Psoas muscle (tissue), 7 donors: ENCODE measurements at regions not wholly inside any gene's neighbourhood (a gene's known extent, or its start where the extent isn't known, plus 50 kb on each side); places are given as distances from the start of the nearest gene placed in this dataset.

Experiments
- ATAC-seq, 4 donors: fragments of 200-7000 bp; cut with Tn5 transposase; one replicate each; pipeline ENCODE4 v1.9.1; 2020; ENCODE audit warnings: moderate library complexity in 3 of 4, mild to moderate bottlenecking in 2 of 4
- DNase-seq, 2 donors: peaks; one replicate each; pipeline ENCODE4 v3.0.0-alpha.2; 2020
- H3K27ac ChIP-seq: fragments of 200-600 bp; one replicate; pipeline ENCODE4 v1.8.0; 2022
- H3K27me3 ChIP-seq, 3 donors: fragments of 200-600 bp in 1 of 3; one replicate each; pipeline versions ENCODE4 v1.6.1 to v1.8.0; 2013 to 2022; ENCODE audit warnings: low read length in 2 of 3, mild to moderate bottlenecking in 2 of 3, moderate library complexity in 1 of 3; ENCODE audit not compliant: insufficient read depth in 3 of 3
- H3K36me3 ChIP-seq, 2 donors: fragments of 200-600 bp in 1 of 2; one replicate each; pipeline versions ENCODE4 v1.6.1 to v1.8.0; 2013 to 2022; ENCODE audit warnings: low read depth in 1 of 2, mild to moderate bottlenecking in 1 of 2, moderate library complexity in 1 of 2; ENCODE audit not compliant: insufficient read depth in 1 of 2
- H3K4me1 ChIP-seq: fragments of 200-600 bp; one replicate; pipeline ENCODE4 v1.8.0; 2022
- H3K4me3 ChIP-seq: fragments of 200-600 bp; one replicate; pipeline ENCODE4 v1.8.0; 2022; ENCODE audit warnings: mild to moderate bottlenecking
- H3K9me3 ChIP-seq: fragments of 200-600 bp; one replicate; pipeline ENCODE4 v1.8.0; 2022
- WGBS, 3 donors: extraction: QIAGEN DNeasy Blood & Tissue Kit; methylation state at CpG; one replicate each; pipeline versions ENCODE4 v1.1.6 to v1.1.7; 2013; 5-methylcytosine and 5-hydroxymethylcytosine counted together
- intact Hi-C, 2 donors: fragments of 100-400 bp; cut with DNase I; formaldehyde crosslinking; loops; one replicate each; pipeline versions ENCODE4 v1.11.0 to v1.14.2; 2022
- TF ChIP-seq, protein P1 (sequence below): fragments of 200-600 bp; IDR thresholded peaks from one replicate; pipeline ENCODE4 v1.8.0; 2022; ENCODE audit warnings: antibody characterized with exemption
- donor health status: healthy with polysubstance abuse.
- donor health status: DM: no; HTN: no; CAD: no; lungs with moderate emphysema.
- donor health status: Bipolar disorder and iron deficiency.
- donor health status: healthy.
- donor health status: DM: yes; HTN: yes; CAD: no.
- donor health status: DM: no; HTN: no; CAD: no.
- donor health status: DM: yes; HTN: yes; CAD: no.

DNA sequence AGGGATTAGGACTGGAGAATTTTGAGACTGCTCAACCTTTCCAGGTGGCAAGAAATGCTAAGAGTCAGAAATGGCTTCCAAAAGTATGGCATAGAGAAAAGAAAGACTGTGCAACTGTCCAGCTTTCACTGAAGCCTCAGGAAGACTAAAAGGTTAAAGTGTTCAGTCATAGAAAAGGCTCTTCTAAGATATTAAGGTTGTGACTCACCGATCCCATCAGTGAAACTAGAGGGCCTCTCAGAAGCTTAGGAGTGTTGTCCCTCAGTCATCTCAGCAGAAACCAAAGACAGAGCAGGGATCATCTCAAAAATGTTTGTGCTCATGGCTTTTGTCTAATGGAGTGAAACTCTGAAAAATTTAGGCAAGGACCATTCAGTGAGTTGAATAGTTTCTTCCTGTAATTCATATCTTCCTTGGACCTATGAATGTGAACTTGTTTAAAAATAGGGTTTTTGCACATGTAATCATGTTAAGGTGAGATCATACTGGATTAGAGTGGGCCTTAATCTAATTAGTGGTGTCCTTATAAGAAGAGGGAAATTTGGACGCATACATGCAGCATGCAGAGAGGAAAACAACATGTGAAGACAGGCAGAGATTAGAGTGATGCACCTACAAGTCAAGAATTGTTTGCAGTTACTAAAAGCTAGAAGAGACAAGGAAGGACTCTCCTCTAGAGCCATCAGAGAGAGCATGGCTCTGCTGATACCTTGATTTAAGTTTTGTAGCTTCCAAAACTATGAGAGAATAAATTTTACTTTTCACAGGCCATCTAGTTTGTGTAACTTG is 71.3 kb downstream of the RPE65 start:
- Histone ChIP-seq H3K4me3 (no peak overlapping the region), H3K27ac (no peak overlapping the region), H3K9me3 (no peaks in the 10 kb centered on the region), H3K36me3 (no peaks in the 10 kb centered on the region), H3K4me1 (no peaks in the 10 kb centered on the region), H3K27me3 (no peaks in the 10 kb centered on the region)
- TF ChIP-seq, protein P1, sequence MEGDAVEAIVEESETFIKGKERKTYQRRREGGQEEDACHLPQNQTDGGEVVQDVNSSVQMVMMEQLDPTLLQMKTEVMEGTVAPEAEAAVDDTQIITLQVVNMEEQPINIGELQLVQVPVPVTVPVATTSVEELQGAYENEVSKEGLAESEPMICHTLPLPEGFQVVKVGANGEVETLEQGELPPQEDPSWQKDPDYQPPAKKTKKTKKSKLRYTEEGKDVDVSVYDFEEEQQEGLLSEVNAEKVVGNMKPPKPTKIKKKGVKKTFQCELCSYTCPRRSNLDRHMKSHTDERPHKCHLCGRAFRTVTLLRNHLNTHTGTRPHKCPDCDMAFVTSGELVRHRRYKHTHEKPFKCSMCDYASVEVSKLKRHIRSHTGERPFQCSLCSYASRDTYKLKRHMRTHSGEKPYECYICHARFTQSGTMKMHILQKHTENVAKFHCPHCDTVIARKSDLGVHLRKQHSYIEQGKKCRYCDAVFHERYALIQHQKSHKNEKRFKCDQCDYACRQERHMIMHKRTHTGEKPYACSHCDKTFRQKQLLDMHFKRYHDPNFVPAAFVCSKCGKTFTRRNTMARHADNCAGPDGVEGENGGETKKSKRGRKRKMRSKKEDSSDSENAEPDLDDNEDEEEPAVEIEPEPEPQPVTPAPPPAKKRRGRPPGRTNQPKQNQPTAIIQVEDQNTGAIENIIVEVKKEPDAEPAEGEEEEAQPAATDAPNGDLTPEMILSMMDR: no peak
- ATAC-seq: no peak
- DNase-seq: no peak
- intact Hi-C loops: no loop called here
- WGBS, 3 donors: 79 to 88% (median 80%) methylated on average over 2 of the region's 2 CpGs

DNA sequence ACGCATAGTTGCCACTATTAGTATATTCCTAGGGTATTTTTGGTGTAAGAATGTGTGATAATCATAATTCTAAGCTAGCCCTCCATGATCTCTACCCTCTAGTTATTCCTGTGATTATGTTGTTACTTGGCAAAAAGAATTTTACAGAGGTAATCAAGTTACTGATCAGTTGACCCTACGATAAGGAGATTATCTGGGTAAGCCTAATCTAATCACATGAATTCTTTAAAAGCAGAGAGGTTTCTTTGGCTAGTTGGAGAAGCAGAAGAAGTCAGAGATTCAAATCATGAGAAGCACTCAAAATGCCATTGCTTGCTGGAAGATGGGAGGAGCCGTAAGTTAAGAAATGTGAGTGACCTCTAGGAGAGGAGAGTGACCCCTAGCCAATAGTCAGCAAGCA is 72.7 kb downstream of the RPE65 start:
- ATAC-seq: no peak
- Histone ChIP-seq H3K4me1 (no peaks in the 10 kb centered on the region), H3K27ac (no peak overlapping the region), H3K4me3 (no peak overlapping the region), H3K36me3 (no peaks in the 10 kb centered on the region), H3K9me3 (no peaks in the 10 kb centered on the region), H3K27me3 (no peaks in the 10 kb centered on the region)
- DNase-seq: no peak
- TF ChIP-seq, protein P1: no peak
- WGBS, 3 donors: 76 to 85% (median 85%) methylated on average over 3 of the region's 3 CpGs
- intact Hi-C loops: no loop called here

DNA sequence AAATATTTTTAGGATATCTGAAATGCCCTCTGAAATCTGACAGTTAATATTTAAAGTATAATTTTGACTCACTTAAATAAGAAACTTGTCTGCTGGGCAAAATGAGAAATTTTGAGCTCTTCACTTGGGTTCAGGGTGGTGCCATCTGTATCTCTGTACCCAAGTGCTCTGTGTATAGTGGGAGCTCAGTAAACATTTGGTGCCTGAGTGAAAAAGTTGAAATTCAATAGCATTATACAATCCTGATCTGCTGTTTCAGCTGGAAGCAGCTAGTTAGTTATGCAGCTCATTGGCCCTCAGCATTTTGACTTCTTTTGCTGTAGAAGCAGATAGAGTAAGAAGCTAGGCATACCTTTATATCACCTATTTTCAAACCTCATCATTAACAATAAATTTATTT is 73.3 kb downstream of the RPE65 start:
- intact Hi-C loops: no loop called here
- H3K4me1 ChIP-seq: no peaks in the 10 kb centered on the region
- TF ChIP-seq, protein P1: no peak
- no peaks in the 10 kb centered on the region for H3K36me3 ChIP-seq
- no peak overlapping the region for H3K27ac ChIP-seq
- no peak for ATAC-seq
- no peaks in the 10 kb centered on the region for H3K9me3 ChIP-seq
- H3K27me3 ChIP-seq: no peaks in the 10 kb centered on the region
- DNase-seq: no peak
- H3K4me3 ChIP-seq: no peak overlapping the region

DNA sequence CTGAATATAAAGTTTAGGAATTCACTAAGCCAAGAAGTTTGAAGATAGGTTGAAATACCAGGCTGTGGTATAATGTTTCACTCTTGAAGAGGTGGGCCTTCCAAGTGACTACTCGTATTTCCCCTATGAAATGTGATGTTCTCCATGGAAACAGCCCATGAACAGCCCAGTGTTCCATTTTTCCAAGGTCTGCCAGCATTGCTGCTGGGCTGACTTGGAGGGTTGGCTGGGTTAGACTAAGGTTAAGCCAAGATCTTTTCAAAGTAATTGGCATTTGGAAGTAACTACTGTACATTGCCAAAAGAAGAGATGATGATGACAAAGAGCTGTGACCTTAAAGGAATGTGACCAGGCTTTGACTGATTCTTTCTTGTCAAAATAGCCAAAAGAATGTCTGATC is 73.8 kb downstream of the RPE65 start:
- H3K4me1 ChIP-seq: no peaks in the 10 kb centered on the region
- ATAC-seq (no peak), DNase-seq (no peak)
- WGBS, 3 donors: 20 to 40% (median 30%) methylated on average over 1 of the region's 1 CpG
- H3K9me3 ChIP-seq: no peaks in the 10 kb centered on the region
- H3K36me3 ChIP-seq: no peaks in the 10 kb centered on the region
- H3K4me3 ChIP-seq: no peak overlapping the region
- no peak overlapping the region for H3K27ac ChIP-seq
- no peaks in the 10 kb centered on the region for H3K27me3 ChIP-seq
- intact Hi-C loops: no loop called here
- TF ChIP-seq, protein P1: no peak

DNA sequence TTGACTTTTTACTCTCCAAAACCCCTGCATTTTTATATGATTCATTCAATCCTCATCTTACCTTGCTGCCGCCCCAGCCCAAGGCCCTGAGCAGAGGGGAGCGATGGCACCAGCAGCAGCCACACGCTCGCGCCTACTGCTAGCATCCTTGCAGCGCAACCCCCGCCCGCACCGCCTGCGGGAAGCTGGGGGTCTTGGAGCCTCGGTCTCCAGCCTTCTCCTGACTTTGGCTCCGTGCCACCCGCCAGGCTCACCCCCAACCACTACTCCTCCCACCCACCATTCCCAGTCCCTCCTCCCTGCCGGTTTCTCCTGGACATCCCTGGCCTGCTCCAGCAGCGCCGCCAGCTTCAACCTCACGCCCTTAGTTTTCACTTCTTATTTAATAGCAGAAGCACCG is 76.6 kb downstream of the RPE65 start:
- intact Hi-C loops: no loop called here
- TF ChIP-seq, protein P1: no peak
- no peak overlapping the region for H3K27ac ChIP-seq
- DNase-seq: no peak
- ATAC-seq: no peak
- H3K4me3 ChIP-seq: no peak overlapping the region
- 95 to 99% (median 97%) methylated on average over 18 of the region's 18 CpGs for WGBS, 3 donors
- no peaks in the 10 kb centered on the region for H3K4me1 ChIP-seq
- H3K9me3 ChIP-seq: no peaks in the 10 kb centered on the region
- H3K27me3 ChIP-seq: no peaks in the 10 kb centered on the region
- H3K36me3 ChIP-seq: no peaks in the 10 kb centered on the region
